HepG2 (cell line): ENCODE measurements at regions not wholly inside any gene's neighbourhood (a gene's known extent, or its start where the extent isn't known, plus 50 kb on each side); places are given as distances from the start of the nearest gene placed in this dataset.

ENCODE experiments used
- ATAC-seq: fragments of 200-7000 bp; cut with Tn5 transposase; 3 replicates; pipeline ENCODE4 v1.9.1; 2020; ENCODE audit warnings: mild to moderate bottlenecking, moderate library complexity
- BruUV-seq: library from RNA; stranded (reverse); fragments of 400-500 nt; replicated peaks from 2 replicates; lab custom pipeline; 2021; lab: Mats Ljungman, UMichigan
- CTCF ChIA-PET: fragments of 300-600 bp; formaldehyde crosslinking; extraction: SDS; loops from one replicate; lab custom pipeline; 2021; ENCODE audit warnings: low total read pairs, inconsistent platforms, low intra/inter-chr PET ratio; lab: Yijun Ruan, JAX
- POLR2A ChIA-PET: fragments of 350-600 bp; sonication (Branson Sonifier 250); formaldehyde crosslinking; loops from one replicate; lab custom pipeline; 2020; ENCODE audit warnings: antibody characterized with exemption, inconsistent platforms; lab: Yijun Ruan, JAX
- DNase-seq: peaks from one replicate; pipeline ENCODE4 v3.0.0-alpha.2; 2015; ENCODE audit warnings: low spot score
- FAIRE-seq: peaks from 3 replicates; lab custom pipeline; 2011; peaks lifted over from hg19 to GRCh38; lab: Jason Lieb, UNC
- H2AFZ ChIP-seq: one replicate; pipeline ENCODE4 v1.6.1; 2011; ENCODE audit warnings: low read length, inconsistent platforms
- H3K27ac ChIP-seq: fragments of 300-600 bp; 3 replicates; pipeline ENCODE4 v1.8.0; 2011; ENCODE audit warnings: mixed run types, mild to moderate bottlenecking, mixed read lengths, low read length, inconsistent platforms; ENCODE audit not compliant: insufficient read depth; ENCODE audit errors: extremely low read length
- H3K27me3 ChIP-seq, 2 experiments: fragments of 200-600 bp in 1 of 2; 2 replicates in 1 of 2; 3 replicates in 1 of 2; pipeline versions ENCODE4 v1.6.0 to v1.8.0; 2011; ENCODE audit warnings: low read length in 2 of 2, mild to moderate bottlenecking in 2 of 2, moderate library complexity in 2 of 2, inconsistent platforms in 1 of 2; ENCODE audit not compliant: insufficient read depth in 2 of 2, control insufficient read depth in 1 of 2
- H3K36me3 ChIP-seq, 2 experiments: fragments of 200-600 bp in 1 of 2; replicated peaks in 1 of 2; 2 replicates in 1 of 2; 3 replicates in 1 of 2; pipeline versions ENCODE4 v1.5.1 to v1.8.0; 2011; ENCODE audit warnings: low read length in 2 of 2, inconsistent platforms in 1 of 2; ENCODE audit not compliant: insufficient read depth in 2 of 2, control insufficient read depth in 1 of 2
- H3K4me1 ChIP-seq: 2 replicates; pipeline ENCODE4 v1.5.1; 2012; ENCODE audit warnings: low read length, inconsistent platforms; ENCODE audit not compliant: insufficient read depth
- H3K4me2 ChIP-seq: 2 replicates; pipeline ENCODE4 v1.6.0; 2011; ENCODE audit warnings: low read depth, low read length, inconsistent platforms
- H3K4me3 ChIP-seq, 3 experiments: fragments of 200-600 bp in 1 of 3; sonication (generic), shearing (Covaris generic) in 1 of 3; replicated peaks in 1 of 3; 2 replicates each; pipeline ENCODE4 v1.5.1; 2011 to 2016; ENCODE audit warnings: low read length in 3 of 3, inconsistent platforms in 2 of 3, low read depth in 2 of 3, mild to moderate bottlenecking in 2 of 3, control low read depth in 1 of 3, mixed read lengths in 1 of 3; ENCODE audit not compliant: insufficient read depth in 1 of 3
- H3K79me2 ChIP-seq: one replicate; pipeline ENCODE4 v1.6.1; 2011; ENCODE audit warnings: low read length, inconsistent platforms; ENCODE audit not compliant: insufficient read depth
- H3K9ac ChIP-seq: 2 replicates; pipeline ENCODE4 v1.6.0; 2011; ENCODE audit warnings: mild to moderate bottlenecking, low read depth, low read length, inconsistent platforms; ENCODE audit not compliant: insufficient read depth
- H3K9me3 ChIP-seq: 2 replicates; pipeline ENCODE4 v1.5.1; 2012; ENCODE audit warnings: mild to moderate bottlenecking, low read length
- H4K20me1 ChIP-seq: 2 replicates; pipeline ENCODE4 v1.6.0; 2011; ENCODE audit warnings: inconsistent platforms, mild to moderate bottlenecking, low read length, moderate library complexity; ENCODE audit not compliant: insufficient read depth
- AGO2 ChIP-seq: fragments of 200-400 bp; formaldehyde crosslinking; optimal IDR thresholded peaks from 2 replicates; pipeline ENCODE3; 2017; ENCODE audit warnings: mild to moderate bottlenecking, low read depth, low read length, moderate library complexity
- ARNT ChIP-seq: fragments of 450-650 bp; IDR thresholded peaks from 2 replicates; pipeline ENCODE4 v1.6.1; 2017
- DMAP1 ChIP-seq: IDR thresholded peaks from 2 replicates; pipeline ENCODE4 v1.6.1; 2016
- FLYWCH1 ChIP-seq: sonication (generic); formaldehyde crosslinking; IDR thresholded peaks from 2 replicates; pipeline ENCODE4 v1.8.1; 2023; ENCODE audit warnings: mild to moderate bottlenecking, missing genetic modification reagents
- HBP1 ChIP-seq: IDR thresholded peaks from 2 replicates; pipeline ENCODE4 v1.6.1; 2016; ENCODE audit warnings: low read depth, control low read depth
- MED13 ChIP-seq: sonication (generic); formaldehyde crosslinking; IDR thresholded peaks from 2 replicates; pipeline ENCODE4 v1.5.0; 2020; ENCODE audit warnings: missing genetic modification reagents
- SALL2 ChIP-seq: sonication (generic); formaldehyde crosslinking; IDR thresholded peaks from 2 replicates; pipeline ENCODE4 v1.8.1; 2023; ENCODE audit warnings: mild to moderate bottlenecking, missing genetic modification reagents, inconsistent platforms
- SRSF4 ChIP-seq: fragments of 200-400 bp; formaldehyde crosslinking; IDR thresholded peaks from one replicate; pipeline ENCODE4 v1.6.1; 2018; ENCODE audit warnings: mild to moderate bottlenecking, low read depth, low read length, moderate library complexity; ENCODE audit not compliant: poor library complexity, severe bottlenecking
- ZNF816 ChIP-seq: sonication (generic); formaldehyde crosslinking; IDR thresholded peaks from 2 replicates; pipeline ENCODE4 v1.8.0; 2022; ENCODE audit warnings: missing genetic modification reagents, mild to moderate bottlenecking, borderline replicate concordance
- WGBS: methylation state at CpG from one replicate; pipeline ENCODE4 v1.1.6; 2017; ENCODE audit warnings: low lambda C conversion rate; 5-methylcytosine and 5-hydroxymethylcytosine counted together
- in situ Hi-C: cut with HindIII; loops from 2 replicates; pipeline ENCODE4 v1.10.0; 2017; ENCODE audit warnings: low pct_unique_long_range_greater_than_20kb; ENCODE audit not compliant: extremely low pct_ligation_motif_present
- intact Hi-C: fragments of 100-400 bp; cut with micrococcal nuclease; formaldehyde crosslinking; loops from one replicate; pipeline ENCODE4 v1.10.0; 2022; ENCODE audit not compliant: unreplicated experiment
- TF ChIP-seq, protein P1 (sequence below): sonication (generic); formaldehyde crosslinking; IDR thresholded peaks from 2 replicates; pipeline ENCODE4 v1.5.0; 2020; ENCODE audit warnings: missing genetic modification reagents

DNA sequence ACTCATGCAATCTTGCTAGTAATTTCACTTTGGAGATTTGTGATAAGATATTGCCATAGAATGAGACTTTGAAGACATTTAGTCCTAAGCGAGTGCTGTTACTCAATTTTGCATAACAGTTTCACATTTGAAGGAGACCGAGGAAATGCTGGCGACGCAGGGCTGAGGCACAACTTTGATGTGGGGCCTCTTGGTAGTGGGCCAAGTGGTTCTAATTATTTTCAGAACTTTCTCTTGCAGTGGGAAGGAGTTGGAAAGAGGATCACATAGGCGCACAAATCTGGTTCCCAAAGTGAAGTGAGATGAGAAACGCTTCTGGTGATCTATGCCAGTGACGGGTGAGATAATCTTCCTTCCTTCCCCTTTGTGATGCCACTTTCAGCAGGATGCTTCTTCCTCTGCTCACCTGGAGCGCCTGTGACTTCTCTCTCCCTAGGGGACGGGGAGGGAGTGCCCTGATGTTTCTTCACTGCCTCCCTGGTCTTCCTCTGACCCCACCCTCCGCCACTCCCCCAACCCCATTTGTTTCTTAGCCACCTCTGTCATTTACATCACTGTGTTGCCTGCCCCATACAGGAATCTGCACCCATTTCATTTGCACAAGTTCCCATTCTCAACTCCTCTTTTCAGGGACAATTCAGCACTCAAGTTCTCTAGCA is 138.9 kb upstream of the MID1 start:
- no peak for DNase-seq
- intact Hi-C loops (no loop called here), in situ Hi-C loops (no loop called here)
- Histone ChIP-seq H3K4me1 (no peaks in the 10 kb centered on the region), H3K4me3 (no peak overlapping the region), H3K9ac (no peak overlapping the region), H3K4me2 (no peak overlapping the region), H3K27ac (no peak overlapping the region), H2AFZ (no peak overlapping the region), H3K27me3 (no peaks in the 10 kb centered on the region), H3K79me2 (no peaks in the 10 kb centered on the region), H3K36me3 (no peaks in the 10 kb centered on the region), H4K20me1 (no peaks in the 10 kb centered on the region), H3K9me3 (no peaks in the 10 kb centered on the region)
- BruUV-seq, result no TSS peak
- ChIA-PET POLR2A (no interaction called here), CTCF (no interaction called here)
- ATAC-seq, result no peak
- TF ChIP-seq, protein P1, sequence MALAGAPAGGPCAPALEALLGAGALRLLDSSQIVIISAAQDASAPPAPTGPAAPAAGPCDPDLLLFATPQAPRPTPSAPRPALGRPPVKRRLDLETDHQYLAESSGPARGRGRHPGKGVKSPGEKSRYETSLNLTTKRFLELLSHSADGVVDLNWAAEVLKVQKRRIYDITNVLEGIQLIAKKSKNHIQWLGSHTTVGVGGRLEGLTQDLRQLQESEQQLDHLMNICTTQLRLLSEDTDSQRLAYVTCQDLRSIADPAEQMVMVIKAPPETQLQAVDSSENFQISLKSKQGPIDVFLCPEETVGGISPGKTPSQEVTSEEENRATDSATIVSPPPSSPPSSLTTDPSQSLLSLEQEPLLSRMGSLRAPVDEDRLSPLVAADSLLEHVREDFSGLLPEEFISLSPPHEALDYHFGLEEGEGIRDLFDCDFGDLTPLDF (CRISPR knock-in tag), result no peak
- TF ChIP-seq DMAP1 (no peak), AGO2 (no peak), ARNT (no peak), SALL2 (CRISPR knock-in tag) (no peak), FLYWCH1 (CRISPR knock-in tag) (no peak), ZNF816 (CRISPR knock-in tag) (no peak), SRSF4 (no peak), HBP1 (CRISPR knock-in tag) (no peak), MED13 (CRISPR knock-in tag) (no peak)
- no peak for FAIRE-seq
- no CpG with 5 or more reads among the region's 10 CpGs for WGBS
